ENCODE measurements at regions not wholly inside any gene's neighbourhood (a gene's known extent, or its start where the extent isn't known, plus 50 kb on each side); places are given as distances from the start of the nearest gene placed in this dataset.

DNA sequence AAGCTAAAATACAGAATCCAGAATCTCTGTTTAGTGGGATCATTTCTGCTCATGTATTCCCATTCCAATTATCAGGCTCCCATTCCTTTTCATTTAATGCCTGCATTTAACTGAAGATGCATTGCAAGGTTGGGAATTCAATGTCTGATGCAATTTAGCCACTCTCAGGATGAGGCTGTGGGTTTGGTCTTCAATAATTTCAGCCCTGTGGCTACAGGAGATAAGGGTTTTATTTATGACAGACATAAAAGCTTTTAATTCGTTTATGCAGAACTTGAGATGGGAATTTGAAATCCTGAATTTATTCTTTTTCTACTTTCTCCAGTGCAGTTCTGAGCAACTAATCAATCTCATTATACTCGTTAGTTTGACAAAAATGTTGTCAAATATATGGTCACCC, 1225.9 kb downstream of the PCDH18 start:
- Histone ChIP-seq H3K4me3 (ENCODE audit: low read depth, low read length) (no peak overlapping the region), H3K27ac (ENCODE audit: extremely low read depth, low read depth, low read length) (no peak overlapping the region), H3K9me3 (ENCODE audit: control insufficient read depth, insufficient read depth, low read depth, low read length) (no peaks in the 10 kb centered on the region), H3K36me3 (ENCODE audit: control insufficient read depth in 2 of 2, insufficient read depth in 1 of 2, low read length in 2 of 2) (no peaks in the 10 kb centered on the region), H3K4me1 (ENCODE audit: control insufficient read depth, insufficient read depth, low read length) (no peaks in the 10 kb centered on the region)
- CTCF ChIA-PET: interaction anchor here (0.6 to 0.7 kb wide), 2 partner anchors 9 to 332 kb away, joined by 3 read pairs; no protein-coding TSS in a partner anchor
- POLR2A ChIA-PET: no interaction called here
- TF ChIP-seq, protein P1, sequence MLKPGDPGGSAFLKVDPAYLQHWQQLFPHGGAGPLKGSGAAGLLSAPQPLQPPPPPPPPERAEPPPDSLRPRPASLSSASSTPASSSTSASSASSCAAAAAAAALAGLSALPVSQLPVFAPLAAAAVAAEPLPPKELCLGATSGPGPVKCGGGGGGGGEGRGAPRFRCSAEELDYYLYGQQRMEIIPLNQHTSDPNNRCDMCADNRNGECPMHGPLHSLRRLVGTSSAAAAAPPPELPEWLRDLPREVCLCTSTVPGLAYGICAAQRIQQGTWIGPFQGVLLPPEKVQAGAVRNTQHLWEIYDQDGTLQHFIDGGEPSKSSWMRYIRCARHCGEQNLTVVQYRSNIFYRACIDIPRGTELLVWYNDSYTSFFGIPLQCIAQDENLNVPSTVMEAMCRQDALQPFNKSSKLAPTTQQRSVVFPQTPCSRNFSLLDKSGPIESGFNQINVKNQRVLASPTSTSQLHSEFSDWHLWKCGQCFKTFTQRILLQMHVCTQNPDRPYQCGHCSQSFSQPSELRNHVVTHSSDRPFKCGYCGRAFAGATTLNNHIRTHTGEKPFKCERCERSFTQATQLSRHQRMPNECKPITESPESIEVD (tag by site-specific recombination; IDR thresholded peaks at IDR 0.05): no peak
- no peak for TF ChIP-seq ZNF426 (tag by site-specific recombination; IDR thresholded peaks at IDR 0.05)
- TF ChIP-seq, protein P2, sequence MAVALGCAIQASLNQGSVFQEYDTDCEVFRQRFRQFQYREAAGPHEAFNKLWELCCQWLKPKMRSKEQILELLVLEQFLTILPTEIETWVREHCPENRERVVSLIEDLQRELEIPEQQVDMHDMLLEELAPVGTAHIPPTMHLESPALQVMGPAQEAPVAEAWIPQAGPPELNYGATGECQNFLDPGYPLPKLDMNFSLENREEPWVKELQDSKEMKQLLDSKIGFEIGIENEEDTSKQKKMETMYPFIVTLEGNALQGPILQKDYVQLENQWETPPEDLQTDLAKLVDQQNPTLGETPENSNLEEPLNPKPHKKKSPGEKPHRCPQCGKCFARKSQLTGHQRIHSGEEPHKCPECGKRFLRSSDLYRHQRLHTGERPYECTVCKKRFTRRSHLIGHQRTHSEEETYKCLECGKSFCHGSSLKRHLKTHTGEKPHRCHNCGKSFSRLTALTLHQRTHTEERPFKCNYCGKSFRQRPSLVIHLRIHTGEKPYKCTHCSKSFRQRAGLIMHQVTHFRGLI (tag by site-specific recombination; IDR thresholded peaks at IDR 0.05): no peak
- TF ChIP-seq ZNF677 (tag by site-specific recombination; IDR thresholded peaks at IDR 0.05): no peak
- TF ChIP-seq, protein P3, sequence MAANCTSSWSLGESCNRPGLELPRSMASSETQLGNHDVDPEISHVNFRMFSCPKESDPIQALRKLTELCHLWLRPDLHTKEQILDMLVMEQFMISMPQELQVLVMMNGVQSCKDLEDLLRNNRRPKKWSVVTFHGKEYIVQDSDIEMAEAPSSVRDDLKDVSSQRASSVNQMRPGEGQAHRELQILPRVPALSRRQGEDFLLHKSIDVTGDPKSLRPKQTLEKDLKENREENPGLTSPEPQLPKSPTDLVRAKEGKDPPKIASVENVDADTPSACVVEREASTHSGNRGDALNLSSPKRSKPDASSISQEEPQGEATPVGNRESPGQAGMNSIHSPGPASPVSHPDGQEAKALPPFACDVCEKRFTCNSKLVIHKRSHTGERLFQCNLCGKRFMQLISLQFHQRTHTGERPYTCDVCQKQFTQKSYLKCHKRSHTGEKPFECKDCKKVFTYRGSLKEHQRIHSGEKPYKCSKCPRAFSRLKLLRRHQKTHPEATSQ (tag by site-specific recombination; IDR thresholded peaks at IDR 0.05): no peak
- TF ChIP-seq, protein P4, sequence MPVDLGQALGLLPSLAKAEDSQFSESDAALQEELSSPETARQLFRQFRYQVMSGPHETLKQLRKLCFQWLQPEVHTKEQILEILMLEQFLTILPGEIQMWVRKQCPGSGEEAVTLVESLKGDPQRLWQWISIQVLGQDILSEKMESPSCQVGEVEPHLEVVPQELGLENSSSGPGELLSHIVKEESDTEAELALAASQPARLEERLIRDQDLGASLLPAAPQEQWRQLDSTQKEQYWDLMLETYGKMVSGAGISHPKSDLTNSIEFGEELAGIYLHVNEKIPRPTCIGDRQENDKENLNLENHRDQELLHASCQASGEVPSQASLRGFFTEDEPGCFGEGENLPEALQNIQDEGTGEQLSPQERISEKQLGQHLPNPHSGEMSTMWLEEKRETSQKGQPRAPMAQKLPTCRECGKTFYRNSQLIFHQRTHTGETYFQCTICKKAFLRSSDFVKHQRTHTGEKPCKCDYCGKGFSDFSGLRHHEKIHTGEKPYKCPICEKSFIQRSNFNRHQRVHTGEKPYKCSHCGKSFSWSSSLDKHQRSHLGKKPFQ (tag by site-specific recombination; IDR thresholded peaks at IDR 0.05): no peak
- no peak for TF ChIP-seq ZFP3 (tag by site-specific recombination; IDR thresholded peaks at IDR 0.05; ENCODE audit: low read depth)
- TF ChIP-seq, protein P5, sequence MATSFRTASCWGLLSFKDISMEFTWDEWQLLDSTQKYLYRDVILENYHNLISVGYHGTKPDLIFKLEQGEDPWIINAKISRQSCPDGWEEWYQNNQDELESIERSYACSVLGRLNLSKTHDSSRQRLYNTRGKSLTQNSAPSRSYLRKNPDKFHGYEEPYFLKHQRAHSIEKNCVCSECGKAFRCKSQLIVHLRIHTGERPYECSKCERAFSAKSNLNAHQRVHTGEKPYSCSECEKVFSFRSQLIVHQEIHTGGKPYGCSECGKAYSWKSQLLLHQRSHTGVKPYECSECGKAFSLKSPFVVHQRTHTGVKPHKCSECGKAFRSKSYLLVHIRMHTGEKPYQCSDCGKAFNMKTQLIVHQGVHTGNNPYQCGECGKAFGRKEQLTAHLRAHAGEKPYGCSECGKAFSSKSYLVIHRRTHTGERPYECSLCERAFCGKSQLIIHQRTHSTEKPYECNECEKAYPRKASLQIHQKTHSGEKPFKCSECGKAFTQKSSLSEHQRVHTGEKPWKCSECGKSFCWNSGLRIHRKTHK (tag by site-specific recombination; IDR thresholded peaks at IDR 0.05): no peak
- no peak for TF ChIP-seq ZBTB21 (tag by site-specific recombination; IDR thresholded peaks at IDR 0.05)
- TF ChIP-seq WT1 (tag by site-specific recombination; IDR thresholded peaks at IDR 0.05): no peak
- no peak for TF ChIP-seq FEZF1 (tag by site-specific recombination; IDR thresholded peaks at IDR 0.05)
- no peak for TF ChIP-seq YY1 (tag by site-specific recombination; IDR thresholded peaks at IDR 0.05)
- no peak for TF ChIP-seq ZNF830 (tag by site-specific recombination; IDR thresholded peaks at IDR 0.05; ENCODE audit: low read depth)
- no peak for TF ChIP-seq SETDB1 (IDR thresholded peaks at IDR 0.05; ENCODE audit: insufficient read length, low read length)
- no peak for TF ChIP-seq BCL11B (tag by site-specific recombination; IDR thresholded peaks at IDR 0.05; ENCODE audit: low read depth)
- TF ChIP-seq ZNF701 (tag by site-specific recombination; IDR thresholded peaks at IDR 0.05): no peak

DNA sequence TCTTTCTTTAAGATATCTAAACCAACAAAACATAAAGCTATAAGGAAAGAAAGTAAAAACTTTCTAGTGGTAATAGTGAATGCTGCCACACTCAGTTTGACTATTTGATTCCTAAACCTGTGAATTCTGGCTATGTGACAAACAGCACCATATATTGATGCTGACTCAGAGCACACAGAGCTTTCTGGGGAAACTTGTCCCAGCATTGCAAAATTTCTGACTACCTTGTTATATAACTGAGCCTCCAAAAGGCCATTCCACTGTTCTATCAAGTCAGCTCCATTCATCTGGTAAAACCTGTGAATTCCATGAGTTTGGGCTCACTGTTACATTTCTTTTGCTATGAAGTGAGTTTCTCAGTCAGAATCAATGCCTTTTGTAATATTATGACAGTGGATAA, 1229.7 kb downstream of the PCDH18 start:
- POLR2A ChIA-PET: no interaction called here
- TF ChIP-seq GLIS2 (tag by site-specific recombination; IDR thresholded peaks at IDR 0.05): no peak
- TF ChIP-seq, protein P6, sequence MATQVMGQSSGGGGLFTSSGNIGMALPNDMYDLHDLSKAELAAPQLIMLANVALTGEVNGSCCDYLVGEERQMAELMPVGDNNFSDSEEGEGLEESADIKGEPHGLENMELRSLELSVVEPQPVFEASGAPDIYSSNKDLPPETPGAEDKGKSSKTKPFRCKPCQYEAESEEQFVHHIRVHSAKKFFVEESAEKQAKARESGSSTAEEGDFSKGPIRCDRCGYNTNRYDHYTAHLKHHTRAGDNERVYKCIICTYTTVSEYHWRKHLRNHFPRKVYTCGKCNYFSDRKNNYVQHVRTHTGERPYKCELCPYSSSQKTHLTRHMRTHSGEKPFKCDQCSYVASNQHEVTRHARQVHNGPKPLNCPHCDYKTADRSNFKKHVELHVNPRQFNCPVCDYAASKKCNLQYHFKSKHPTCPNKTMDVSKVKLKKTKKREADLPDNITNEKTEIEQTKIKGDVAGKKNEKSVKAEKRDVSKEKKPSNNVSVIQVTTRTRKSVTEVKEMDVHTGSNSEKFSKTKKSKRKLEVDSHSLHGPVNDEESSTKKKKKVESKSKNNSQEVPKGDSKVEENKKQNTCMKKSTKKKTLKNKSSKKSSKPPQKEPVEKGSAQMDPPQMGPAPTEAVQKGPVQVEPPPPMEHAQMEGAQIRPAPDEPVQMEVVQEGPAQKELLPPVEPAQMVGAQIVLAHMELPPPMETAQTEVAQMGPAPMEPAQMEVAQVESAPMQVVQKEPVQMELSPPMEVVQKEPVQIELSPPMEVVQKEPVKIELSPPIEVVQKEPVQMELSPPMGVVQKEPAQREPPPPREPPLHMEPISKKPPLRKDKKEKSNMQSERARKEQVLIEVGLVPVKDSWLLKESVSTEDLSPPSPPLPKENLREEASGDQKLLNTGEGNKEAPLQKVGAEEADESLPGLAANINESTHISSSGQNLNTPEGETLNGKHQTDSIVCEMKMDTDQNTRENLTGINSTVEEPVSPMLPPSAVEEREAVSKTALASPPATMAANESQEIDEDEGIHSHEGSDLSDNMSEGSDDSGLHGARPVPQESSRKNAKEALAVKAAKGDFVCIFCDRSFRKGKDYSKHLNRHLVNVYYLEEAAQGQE (tag by site-specific recombination; IDR thresholded peaks at IDR 0.05): no peak
- TF ChIP-seq ZIC2 (tag by site-specific recombination; IDR thresholded peaks at IDR 0.05): no peak
- TF ChIP-seq ZNF202 (tag by site-specific recombination; IDR thresholded peaks at IDR 0.05; ENCODE audit: borderline replicate concordance): no peak
- TF ChIP-seq ZNF596 (tag by site-specific recombination; IDR thresholded peaks at IDR 0.05): no peak
- TF ChIP-seq TRIM28 (IDR thresholded peaks at IDR 0.05; ENCODE audit: borderline replicate concordance, low read length): no peak
- TF ChIP-seq, protein P7, sequence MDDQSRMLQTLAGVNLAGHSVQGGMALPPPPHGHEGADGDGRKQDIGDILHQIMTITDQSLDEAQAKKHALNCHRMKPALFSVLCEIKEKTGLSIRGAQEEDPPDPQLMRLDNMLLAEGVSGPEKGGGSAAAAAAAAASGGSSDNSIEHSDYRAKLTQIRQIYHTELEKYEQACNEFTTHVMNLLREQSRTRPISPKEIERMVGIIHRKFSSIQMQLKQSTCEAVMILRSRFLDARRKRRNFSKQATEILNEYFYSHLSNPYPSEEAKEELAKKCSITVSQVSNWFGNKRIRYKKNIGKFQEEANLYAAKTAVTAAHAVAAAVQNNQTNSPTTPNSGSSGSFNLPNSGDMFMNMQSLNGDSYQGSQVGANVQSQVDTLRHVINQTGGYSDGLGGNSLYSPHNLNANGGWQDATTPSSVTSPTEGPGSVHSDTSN (CRISPR knock-in tag; IDR thresholded peaks at IDR 0.05): no peak

More for the DNA sequence above, 1229.7 kb downstream of the PCDH18 start:
- H3K36me3 ChIP-seq (ENCODE audit: control insufficient read depth in 2 of 2, insufficient read depth in 1 of 2, low read length in 2 of 2): no peaks in the 10 kb centered on the region
- H3K9me3 ChIP-seq (ENCODE audit: control insufficient read depth, insufficient read depth, low read depth, low read length): no peaks in the 10 kb centered on the region
- no peak overlapping the region for H3K4me3 ChIP-seq (ENCODE audit: low read depth, low read length)
- no peak overlapping the region for H3K27ac ChIP-seq (ENCODE audit: extremely low read depth, low read depth, low read length)
- CTCF ChIA-PET: no interaction called here
- H3K4me1 ChIP-seq (ENCODE audit: control insufficient read depth, insufficient read depth, low read length): no peaks in the 10 kb centered on the region
